Stomach (tissue), 4 donors: ENCODE measurements at regions not wholly inside any gene's neighbourhood (a gene's known extent, or its start where the extent isn't known, plus 50 kb on each side); places are given as distances from the start of the nearest gene placed in this dataset.

Experiments used
- CTCF ChIP-seq, 7 experiments: fragments of 450-650 bp in 4 of 7; fragments of 200-600 bp in 3 of 7; sonication (generic) in 3 of 7; IDR thresholded peaks; one replicate each; pipeline ENCODE4 v1.5.1; 2016 to 2019; ENCODE audit warnings: antibody characterized with exemption in 7 of 7, control low read depth in 2 of 7, mild to moderate bottlenecking in 1 of 7
- EP300 ChIP-seq: sonication (generic); formaldehyde crosslinking; IDR thresholded peaks from one replicate; pipeline ENCODE4 v1.6.1; 2017; ENCODE audit warnings: antibody characterized with exemption
- POLR2A ChIP-seq, 4 donors: fragments of 450-650 bp; IDR thresholded peaks; one replicate each; pipeline ENCODE4 v1.6.1; 2016; ENCODE audit warnings: antibody characterized with exemption in 4 of 4, control low read depth in 2 of 4, mild to moderate bottlenecking in 1 of 4, moderate library complexity in 1 of 4
- POLR2AphosphoS5 ChIP-seq, 3 donors: sonication (generic); formaldehyde crosslinking; IDR thresholded peaks; one replicate each; pipeline ENCODE4 v1.6.1; 2016; ENCODE audit warnings: antibody characterized with exemption in 3 of 3

- TF ChIP-seq CTCF (IDR thresholded peaks at IDR 0.05), result no peak
- TF ChIP-seq POLR2A (IDR thresholded peaks at IDR 0.05), result no peak
- TF ChIP-seq POLR2AphosphoS5 (IDR thresholded peaks at IDR 0.05), result no peak
- no peak for TF ChIP-seq EP300
These were observed 349.9 kb upstream of the PDE3A start for GRCh38 chr12:20018406-20018805.
